ENCODE measurements at regions not wholly inside any gene's neighbourhood (a gene's known extent, or its start where the extent isn't known, plus 50 kb on each side); places are given as distances from the start of the nearest gene placed in this dataset.

DNA sequence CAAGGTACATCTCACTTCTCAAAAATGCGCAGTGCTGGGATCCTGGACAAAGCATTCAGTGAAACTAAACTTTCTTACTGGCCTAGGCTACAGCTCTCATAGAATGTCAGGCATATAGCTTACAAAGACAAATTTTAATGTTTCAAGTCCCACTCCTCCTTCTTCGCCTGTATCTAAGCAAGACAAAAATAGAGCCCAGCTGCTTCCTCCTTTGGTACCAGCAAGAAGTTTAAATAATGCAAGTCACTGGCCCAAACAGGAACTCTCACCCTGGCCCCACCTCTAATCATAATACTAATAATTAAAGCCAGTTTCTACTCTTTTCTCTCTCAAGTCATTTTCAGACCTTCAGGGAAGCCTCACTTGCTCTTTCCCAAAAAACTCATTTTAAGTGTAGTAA, 1267.9 kb downstream of the MRPL39 start:
- TF ChIP-seq POLR2A (IDR thresholded peaks at IDR 0.05), result no peak
- no peak for TF ChIP-seq CTCF (IDR thresholded peaks at IDR 0.05)

All from body of pancreas (tissue), 4 donors.